ENCODE measurements at regions not wholly inside any gene's neighbourhood (a gene's known extent, or its start where the extent isn't known, plus 50 kb on each side); places are given as distances from the start of the nearest gene placed in this dataset.

- peaks cover 10% of the 10 kb centered on the region for H3K9me3 ChIP-seq (ENCODE audit: control insufficient read depth, low read length)
- H3K4me3 ChIP-seq (ENCODE audit: extremely low read depth, insufficient read depth, low read length, poor library complexity, severe bottlenecking) = no peak overlapping the region
- H3K36me3 ChIP-seq (ENCODE audit: control insufficient read depth, insufficient read depth, low read length) = no peaks in the 10 kb centered on the region
- WGBS, 2 experiments (ENCODE audit: insufficient coverage in 2 of 2) = 100% methylated on average over 1 of the region's 1 CpG; no CpG with 5 or more reads in 1 of the 2 experiments
- H3K27ac ChIP-seq (ENCODE audit: low read depth, low read length, severe bottlenecking) = no peak overlapping the region
- no peaks in the 10 kb centered on the region for H3K4me1 ChIP-seq (ENCODE audit: control insufficient read depth, insufficient read depth, low read length, poor library complexity, severe bottlenecking)
Measured at GRCh38 chr19:29338480-29338879, 125.5 kb upstream of the UQCRFS1 start.

- WGBS, 2 experiments (ENCODE audit: insufficient coverage in 2 of 2) = no CpG with 5 or more reads among the region's 1 CpG
- Histone ChIP-seq H3K9me3 (ENCODE audit: control insufficient read depth, low read length) (peaks cover 22% of the 10 kb centered on the region), H3K4me3 (ENCODE audit: extremely low read depth, insufficient read depth, low read length, poor library complexity, severe bottlenecking) (no peak overlapping the region), H3K36me3 (ENCODE audit: control insufficient read depth, insufficient read depth, low read length) (no peaks in the 10 kb centered on the region), H3K27ac (ENCODE audit: low read depth, low read length, severe bottlenecking) (no peak overlapping the region), H3K4me1 (ENCODE audit: control insufficient read depth, insufficient read depth, low read length, poor library complexity, severe bottlenecking) (no peaks in the 10 kb centered on the region)
Measured at GRCh38 chr19:29342721-29343120, 129.8 kb upstream of the UQCRFS1 start.

GRCh38 chr19:29364224-29364726 is 151.3 kb upstream of the UQCRFS1 start:
- Histone ChIP-seq H3K36me3 (ENCODE audit: control insufficient read depth, insufficient read depth, low read length) (no peaks in the 10 kb centered on the region), H3K4me1 (ENCODE audit: control insufficient read depth, insufficient read depth, low read length, poor library complexity, severe bottlenecking) (no peaks in the 10 kb centered on the region), H3K9me3 (ENCODE audit: control insufficient read depth, low read length) (no peaks in the 10 kb centered on the region), H3K4me3 (ENCODE audit: extremely low read depth, insufficient read depth, low read length, poor library complexity, severe bottlenecking) (no peak overlapping the region), H3K27ac (ENCODE audit: low read depth, low read length, severe bottlenecking) (no peak overlapping the region)
- 56 to 74% methylated on average over 8 of the region's 10 CpGs for WGBS, 2 experiments (ENCODE audit: insufficient coverage in 2 of 2)

- no peak overlapping the region for H3K27ac ChIP-seq (ENCODE audit: low read depth, low read length, severe bottlenecking)
- no peaks in the 10 kb centered on the region for H3K4me1 ChIP-seq (ENCODE audit: control insufficient read depth, insufficient read depth, low read length, poor library complexity, severe bottlenecking)
- H3K4me3 ChIP-seq (ENCODE audit: extremely low read depth, insufficient read depth, low read length, poor library complexity, severe bottlenecking) = no peak overlapping the region
- no peaks in the 10 kb centered on the region for H3K9me3 ChIP-seq (ENCODE audit: control insufficient read depth, low read length)
- no peaks in the 10 kb centered on the region for H3K36me3 ChIP-seq (ENCODE audit: control insufficient read depth, insufficient read depth, low read length)
- 86 to 88% methylated on average over 1 of the region's 1 CpG for WGBS, 2 experiments (ENCODE audit: insufficient coverage in 2 of 2)
Measured at GRCh38 chr19:29364999-29365398, 152.0 kb upstream of the UQCRFS1 start.

- Histone ChIP-seq H3K4me1 (ENCODE audit: control insufficient read depth, insufficient read depth, low read length, poor library complexity, severe bottlenecking) (no peaks in the 10 kb centered on the region), H3K27ac (ENCODE audit: low read depth, low read length, severe bottlenecking) (no peak overlapping the region), H3K36me3 (ENCODE audit: control insufficient read depth, insufficient read depth, low read length) (no peaks in the 10 kb centered on the region), H3K4me3 (ENCODE audit: extremely low read depth, insufficient read depth, low read length, poor library complexity, severe bottlenecking) (no peak overlapping the region), H3K9me3 (ENCODE audit: control insufficient read depth, low read length) (no peaks in the 10 kb centered on the region)
Measured at GRCh38 chr19:29365836-29366417, 153.0 kb upstream of the UQCRFS1 start.

GRCh38 chr19:29366757-29367156 is 153.8 kb upstream of the UQCRFS1 start:
- Histone ChIP-seq H3K27ac (ENCODE audit: low read depth, low read length, severe bottlenecking) (no peak overlapping the region), H3K4me3 (ENCODE audit: extremely low read depth, insufficient read depth, low read length, poor library complexity, severe bottlenecking) (no peak overlapping the region), H3K9me3 (ENCODE audit: control insufficient read depth, low read length) (no peaks in the 10 kb centered on the region), H3K36me3 (ENCODE audit: control insufficient read depth, insufficient read depth, low read length) (no peaks in the 10 kb centered on the region), H3K4me1 (ENCODE audit: control insufficient read depth, insufficient read depth, low read length, poor library complexity, severe bottlenecking) (no peaks in the 10 kb centered on the region)
- 89 to 93% methylated on average over 3 to 10 of the region's 10 CpGs for WGBS, 2 experiments (ENCODE audit: insufficient coverage in 2 of 2)

- 13 to 23% methylated on average over 5 to 7 of the region's 7 CpGs for WGBS, 2 experiments (ENCODE audit: insufficient coverage in 2 of 2)
- no peaks in the 10 kb centered on the region for H3K36me3 ChIP-seq (ENCODE audit: control insufficient read depth, insufficient read depth, low read length)
- H3K4me3 ChIP-seq (ENCODE audit: extremely low read depth, insufficient read depth, low read length, poor library complexity, severe bottlenecking) = no peak overlapping the region
- H3K9me3 ChIP-seq (ENCODE audit: control insufficient read depth, low read length) = no peaks in the 10 kb centered on the region
- no peak overlapping the region for H3K27ac ChIP-seq (ENCODE audit: low read depth, low read length, severe bottlenecking)
- no peaks in the 10 kb centered on the region for H3K4me1 ChIP-seq (ENCODE audit: control insufficient read depth, insufficient read depth, low read length, poor library complexity, severe bottlenecking)
Measured at GRCh38 chr19:29367791-29368222, 154.9 kb upstream of the UQCRFS1 start.

- H3K4me1 ChIP-seq (ENCODE audit: control insufficient read depth, insufficient read depth, low read length, poor library complexity, severe bottlenecking) = no peaks in the 10 kb centered on the region
- no peak overlapping the region for H3K27ac ChIP-seq (ENCODE audit: low read depth, low read length, severe bottlenecking)
- no peaks in the 10 kb centered on the region for H3K9me3 ChIP-seq (ENCODE audit: control insufficient read depth, low read length)
- no peaks in the 10 kb centered on the region for H3K36me3 ChIP-seq (ENCODE audit: control insufficient read depth, insufficient read depth, low read length)
- H3K4me3 ChIP-seq (ENCODE audit: extremely low read depth, insufficient read depth, low read length, poor library complexity, severe bottlenecking) = no peak overlapping the region
- WGBS, 2 experiments (ENCODE audit: insufficient coverage in 2 of 2) = 94 to 96% methylated on average over 4 to 5 of the region's 9 CpGs
Measured at GRCh38 chr19:29370276-29370675, 155.5 kb upstream of the VSTM2B start.

GRCh38 chr19:29371251-29372090 is 154.3 kb upstream of the VSTM2B start:
- H3K9me3 ChIP-seq (ENCODE audit: control insufficient read depth, low read length) = no peaks in the 10 kb centered on the region
- H3K4me3 ChIP-seq (ENCODE audit: extremely low read depth, insufficient read depth, low read length, poor library complexity, severe bottlenecking) = no peak overlapping the region
- H3K27ac ChIP-seq (ENCODE audit: low read depth, low read length, severe bottlenecking) = no peak overlapping the region
- H3K36me3 ChIP-seq (ENCODE audit: control insufficient read depth, insufficient read depth, low read length) = no peaks in the 10 kb centered on the region
- no peaks in the 10 kb centered on the region for H3K4me1 ChIP-seq (ENCODE audit: control insufficient read depth, insufficient read depth, low read length, poor library complexity, severe bottlenecking)
- WGBS, 2 experiments (ENCODE audit: insufficient coverage in 2 of 2) = 80 to 89% methylated on average over 4 of the region's 7 CpGs

- H3K4me3 ChIP-seq (ENCODE audit: extremely low read depth, insufficient read depth, low read length, poor library complexity, severe bottlenecking) = no peak overlapping the region
- no peaks in the 10 kb centered on the region for H3K4me1 ChIP-seq (ENCODE audit: control insufficient read depth, insufficient read depth, low read length, poor library complexity, severe bottlenecking)
- H3K36me3 ChIP-seq (ENCODE audit: control insufficient read depth, insufficient read depth, low read length) = no peaks in the 10 kb centered on the region
- 78 to 87% methylated on average over 1 to 4 of the region's 5 CpGs for WGBS, 2 experiments (ENCODE audit: insufficient coverage in 2 of 2)
- H3K27ac ChIP-seq (ENCODE audit: low read depth, low read length, severe bottlenecking) = no peak overlapping the region
- H3K9me3 ChIP-seq (ENCODE audit: control insufficient read depth, low read length) = no peaks in the 10 kb centered on the region
Measured at GRCh38 chr19:29372091-29372415, 153.7 kb upstream of the VSTM2B start.

- Histone ChIP-seq H3K36me3 (ENCODE audit: control insufficient read depth, insufficient read depth, low read length) (no peaks in the 10 kb centered on the region), H3K27ac (ENCODE audit: low read depth, low read length, severe bottlenecking) (no peak overlapping the region), H3K4me3 (ENCODE audit: extremely low read depth, insufficient read depth, low read length, poor library complexity, severe bottlenecking) (no peak overlapping the region), H3K9me3 (ENCODE audit: control insufficient read depth, low read length) (no peaks in the 10 kb centered on the region), H3K4me1 (ENCODE audit: control insufficient read depth, insufficient read depth, low read length, poor library complexity, severe bottlenecking) (no peaks in the 10 kb centered on the region)
- 76 to 86% methylated on average over 2 of the region's 3 CpGs for WGBS, 2 experiments (ENCODE audit: insufficient coverage in 2 of 2)
Measured at GRCh38 chr19:29372461-29372860, 153.3 kb upstream of the VSTM2B start.
